OCI-LY1 (cell line): ENCODE measurements at regions not wholly inside any gene's neighbourhood (a gene's known extent, or its start where the extent isn't known, plus 50 kb on each side); places are given as distances from the start of the nearest gene placed in this dataset.

Experiments
- CTCF ChIP-seq: fragments of 200-600 bp; sonication (generic), shearing (Covaris generic); IDR thresholded peaks from 2 replicates; pipeline ENCODE4 v1.5.1; 2017; ENCODE audit warnings: mild to moderate bottlenecking, antibody characterized with exemption, low read length, moderate library complexity, mixed read lengths
- EZH2 ChIP-seq: fragments of 200-600 bp; sonication (generic), shearing (Covaris generic); IDR thresholded peaks from 2 replicates; pipeline ENCODE4 v1.8.0; 2017; ENCODE audit warnings: borderline replicate concordance, mixed run types, mild to moderate bottlenecking, antibody characterized with exemption, low read length, moderate library complexity, mixed read lengths

DNA sequence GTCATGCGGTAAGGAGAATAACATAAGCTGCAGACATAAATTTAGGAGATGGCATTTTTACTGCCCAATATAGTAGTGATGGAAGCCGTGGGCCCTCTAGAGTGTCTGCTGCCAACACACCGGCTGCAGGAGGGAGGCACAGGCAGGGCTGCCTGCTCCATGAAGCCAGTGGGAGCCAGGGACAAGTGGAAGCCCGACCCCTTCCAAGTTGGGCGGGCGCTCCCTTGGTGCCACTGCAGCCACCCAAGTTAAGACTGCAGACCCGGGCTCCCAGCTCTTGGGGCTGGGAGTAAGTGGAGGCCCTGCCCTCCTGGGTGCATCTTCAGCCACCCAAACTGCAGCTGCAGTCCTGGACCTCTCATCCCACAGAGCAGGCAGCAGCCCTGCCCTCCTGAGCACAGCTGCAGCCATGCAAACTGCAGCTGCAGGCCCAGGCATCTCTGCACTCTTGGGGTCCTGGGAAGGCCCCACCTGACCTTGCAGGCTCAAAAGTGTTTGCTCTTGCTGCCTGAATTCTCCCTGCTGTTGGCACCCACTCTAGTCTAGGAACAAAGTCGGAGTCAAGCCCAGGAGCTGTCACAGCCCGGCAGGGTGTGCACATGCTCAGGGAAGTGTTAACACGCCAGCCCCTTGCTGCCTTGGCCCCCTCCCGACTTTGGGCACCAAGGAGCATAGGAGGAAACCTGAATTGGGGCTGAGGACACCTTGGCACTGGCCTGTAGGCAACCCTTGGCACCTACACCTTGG is 437.2 kb upstream of the PRMT6 start:
- TF ChIP-seq CTCF = no peak
- TF ChIP-seq EZH2 = no peak
